Prostate gland (tissue), 2 donors: ENCODE measurements at regions not wholly inside any gene's neighbourhood (a gene's known extent, or its start where the extent isn't known, plus 50 kb on each side); places are given as distances from the start of the nearest gene placed in this dataset.

ENCODE experiments used
- CTCF ChIP-seq, 4 experiments: fragments of 200-600 bp in 2 of 4; fragments of 450-650 bp in 2 of 4; sonication (generic) in 2 of 4; IDR thresholded peaks; 1 replicate in 3 of 4; 2 replicates in 1 of 4; pipeline ENCODE4 v1.5.1; 2016 to 2019; ENCODE audit warnings: antibody characterized with exemption in 4 of 4, mild to moderate bottlenecking in 2 of 4, moderate library complexity in 2 of 4
- POLR2A ChIP-seq: fragments of 450-650 bp; IDR thresholded peaks from one replicate; pipeline ENCODE4 v1.6.1; 2016; ENCODE audit warnings: antibody characterized with exemption, mild to moderate bottlenecking

GRCh38 chr13:106129993-106130392, 405.5 kb downstream of the EFNB2 start:
- TF ChIP-seq POLR2A: no peak
- no peak for TF ChIP-seq CTCF (IDR thresholded peaks at IDR 0.05)
